Urinary bladder (tissue), 3 donors: ENCODE measurements at regions not wholly inside any gene's neighbourhood (a gene's known extent, or its start where the extent isn't known, plus 50 kb on each side); places are given as distances from the start of the nearest gene placed in this dataset.

Experiments used
- DNase-seq: peaks from one replicate; pipeline ENCODE4 v3.0.0-alpha.2; 2015; ENCODE audit errors: extremely low spot score
- H3K27ac ChIP-seq: one replicate; pipeline ENCODE4 v1.5.1; 2013; ENCODE audit warnings: low read depth, mild to moderate bottlenecking, moderate library complexity
- H3K36me3 ChIP-seq: one replicate; pipeline ENCODE4 v1.6.1; 2013; ENCODE audit warnings: mild to moderate bottlenecking, moderate library complexity; ENCODE audit not compliant: insufficient read depth
- H3K4me1 ChIP-seq: one replicate; pipeline ENCODE4 v1.6.1; 2013; ENCODE audit warnings: mild to moderate bottlenecking, moderate library complexity; ENCODE audit not compliant: insufficient read depth
- H3K4me3 ChIP-seq: one replicate; pipeline ENCODE4 v1.5.1; 2013; ENCODE audit warnings: low read depth, low read length
- WGBS: extraction: QIAGEN DNeasy Blood & Tissue Kit; methylation state at CpG from one replicate; pipeline ENCODE4 v1.1.7; 2013; 5-methylcytosine and 5-hydroxymethylcytosine counted together
- donor health status: healthy with polysubstance abuse.
- donor health status: healthy.

DNA sequence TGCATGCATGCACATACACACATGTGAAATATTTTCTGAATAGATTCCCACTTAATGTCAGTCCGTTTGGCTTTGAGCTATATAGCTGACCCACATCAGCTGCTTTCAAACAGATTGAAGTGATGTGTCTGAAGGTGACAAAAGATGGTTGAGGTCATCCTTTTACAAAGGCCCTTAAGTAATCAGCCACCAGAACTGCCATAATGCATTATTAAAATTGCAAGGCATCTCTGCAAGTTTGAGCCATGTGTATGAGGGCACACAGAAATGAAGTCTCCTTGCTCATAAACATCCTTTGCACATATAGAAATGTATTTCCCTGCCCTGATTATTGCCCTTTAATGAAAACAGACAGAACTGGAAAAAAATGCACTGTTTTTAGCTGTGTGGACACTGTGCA lies 1043.0 kb upstream of the C9orf72 start:
- no peaks in the 10 kb centered on the region for H3K4me1 ChIP-seq
- WGBS = 51% methylated on average over 1 of the region's 1 CpG

GRCh38 chr9:28620011-28620410 lies 1046.7 kb upstream of the C9orf72 start:
- no peaks in the 10 kb centered on the region for H3K4me1 ChIP-seq
- H3K36me3 ChIP-seq = no peaks in the 10 kb centered on the region
- DNase-seq = no peak
- H3K4me3 ChIP-seq = no peak overlapping the region
- H3K27ac ChIP-seq = no peak overlapping the region
- WGBS = 89% methylated on average over 1 of the region's 1 CpG

More for the DNA sequence above, 1043.0 kb upstream of the C9orf72 start:
- Histone ChIP-seq H3K27ac (no peak overlapping the region), H3K4me3 (no peak overlapping the region), H3K36me3 (no peaks in the 10 kb centered on the region)
- DNase-seq = no peak

GRCh38 chr9:28620661-28621060 lies 1047.4 kb upstream of the C9orf72 start:
- WGBS = 86% methylated on average over 2 of the region's 2 CpGs
- DNase-seq = no peak
- Histone ChIP-seq H3K4me1 (no peaks in the 10 kb centered on the region), H3K36me3 (no peaks in the 10 kb centered on the region), H3K4me3 (no peak overlapping the region), H3K27ac (no peak overlapping the region)

DNA sequence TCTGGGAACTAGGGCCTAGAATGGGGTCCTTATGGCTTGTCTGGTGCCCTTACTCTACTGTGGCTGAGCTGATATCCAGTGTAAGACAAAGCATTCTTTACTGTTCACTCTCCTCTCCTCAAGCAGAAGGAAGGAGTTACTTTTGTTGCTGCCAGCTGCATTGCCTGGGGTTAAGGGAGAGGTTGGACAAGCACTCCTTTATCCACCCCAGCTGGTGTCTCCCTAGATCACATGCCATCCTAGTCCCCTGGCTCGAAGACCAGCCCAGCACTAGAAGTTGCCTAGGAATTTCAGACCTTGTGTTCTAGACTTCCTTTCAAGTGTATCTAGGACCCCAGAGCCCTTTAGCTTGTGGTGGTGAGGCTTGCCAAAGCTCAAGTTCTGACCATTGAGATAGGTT lies 1051.5 kb upstream of the C9orf72 start:
- no peaks in the 10 kb centered on the region for H3K4me1 ChIP-seq
- H3K4me3 ChIP-seq = no peak overlapping the region
- WGBS = 91% methylated on average over 1 of the region's 1 CpG
- no peaks in the 10 kb centered on the region for H3K36me3 ChIP-seq
- H3K27ac ChIP-seq = no peak overlapping the region
- DNase-seq = no peak

- Histone ChIP-seq H3K27ac (no peak overlapping the region), H3K4me1 (no peaks in the 10 kb centered on the region), H3K4me3 (no peak overlapping the region), H3K36me3 (no peaks in the 10 kb centered on the region)
- DNase-seq = no peak
- WGBS = 13% methylated on average over 1 of the region's 1 CpG
Measured at GRCh38 chr9:28628031-28628430, 1054.8 kb upstream of the C9orf72 start.

GRCh38 chr9:28648723-28649122 lies 1075.4 kb upstream of the C9orf72 start:
- H3K4me1 ChIP-seq = no peaks in the 10 kb centered on the region
- WGBS = 96% methylated on average over 3 of the region's 3 CpGs
- H3K27ac ChIP-seq = no peak overlapping the region
- H3K4me3 ChIP-seq = no peak overlapping the region
- H3K36me3 ChIP-seq = no peaks in the 10 kb centered on the region
- no peak for DNase-seq

DNA sequence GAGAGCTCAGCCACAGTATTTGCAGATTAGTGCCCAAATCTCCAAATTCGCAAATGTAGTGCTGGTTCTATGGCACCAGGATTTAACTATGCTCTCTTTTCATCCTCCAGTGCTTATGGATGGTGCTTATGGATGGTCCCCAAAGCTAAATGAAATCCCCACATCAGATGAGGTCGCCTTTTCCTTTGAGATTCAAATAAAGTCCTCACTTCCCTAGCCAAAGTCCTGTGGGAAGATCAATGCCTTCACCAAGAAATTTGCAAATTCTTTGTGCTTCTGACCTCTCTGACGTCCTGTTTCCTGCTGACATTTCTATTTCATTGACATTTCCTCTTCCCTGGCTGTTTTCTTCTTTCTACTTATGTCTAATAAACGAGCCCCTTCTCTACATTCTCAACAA lies 1077.0 kb upstream of the C9orf72 start:
- Histone ChIP-seq H3K27ac (no peak overlapping the region), H3K36me3 (no peaks in the 10 kb centered on the region), H3K4me3 (no peak overlapping the region), H3K4me1 (no peaks in the 10 kb centered on the region)
- DNase-seq = no peak
- WGBS = 57% methylated on average over 4 of the region's 4 CpGs

GRCh38 chr9:28651050-28651722 lies 1077.9 kb upstream of the C9orf72 start:
- no peaks in the 10 kb centered on the region for H3K36me3 ChIP-seq
- no peak for DNase-seq
- WGBS = 90% methylated on average over 5 of the region's 5 CpGs
- H3K27ac ChIP-seq = no peak overlapping the region
- H3K4me3 ChIP-seq = no peak overlapping the region
- H3K4me1 ChIP-seq = no peaks in the 10 kb centered on the region

- 97% methylated on average over 1 of the region's 1 CpG for WGBS
- no peak overlapping the region for H3K4me3 ChIP-seq
- no peaks in the 10 kb centered on the region for H3K36me3 ChIP-seq
- H3K27ac ChIP-seq = no peak overlapping the region
- DNase-seq = no peak
- H3K4me1 ChIP-seq = no peaks in the 10 kb centered on the region
Measured at GRCh38 chr9:28653216-28653615, 1079.9 kb upstream of the C9orf72 start.

- no peak for DNase-seq
- WGBS = 40% methylated on average over 2 of the region's 2 CpGs
Measured at GRCh38 chr9:28656727-28657126, 1083.4 kb upstream of the C9orf72 start.

DNA sequence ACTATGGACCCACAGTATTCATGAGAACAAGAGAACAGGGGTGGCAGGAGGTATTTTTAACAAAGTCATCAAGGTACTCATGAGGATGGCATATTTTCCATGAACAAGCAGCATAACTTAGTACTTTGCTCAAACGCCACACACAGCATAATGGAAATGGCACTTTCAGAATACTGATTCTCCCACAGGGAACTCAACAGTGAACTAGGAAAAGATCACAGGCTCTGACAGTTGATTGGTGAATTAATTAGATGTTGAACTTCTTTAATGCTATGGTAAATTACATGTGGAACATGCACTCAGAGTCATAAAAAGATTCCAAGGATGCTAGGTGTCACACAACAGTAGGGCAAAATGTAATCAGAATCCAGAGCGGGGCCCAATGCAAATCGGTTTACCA lies 1088.6 kb upstream of the C9orf72 start:
- H3K4me1 ChIP-seq = no peaks in the 10 kb centered on the region
- H3K36me3 ChIP-seq = no peaks in the 10 kb centered on the region
- H3K27ac ChIP-seq = no peak overlapping the region
- no peak for DNase-seq
- no peak overlapping the region for H3K4me3 ChIP-seq
- WGBS = 91% methylated on average over 3 of the region's 3 CpGs

More at GRCh38 chr9:28656727-28657126, 1083.4 kb upstream of the C9orf72 start:
- H3K27ac ChIP-seq = no peak overlapping the region
- no peak overlapping the region for H3K4me3 ChIP-seq
- no peaks in the 10 kb centered on the region for H3K4me1 ChIP-seq
- no peaks in the 10 kb centered on the region for H3K36me3 ChIP-seq

GRCh38 chr9:28662675-28663074 lies 1089.4 kb upstream of the C9orf72 start:
- 95% methylated on average over 2 of the region's 2 CpGs for WGBS
- Histone ChIP-seq H3K4me3 (no peak overlapping the region), H3K36me3 (no peaks in the 10 kb centered on the region), H3K4me1 (no peaks in the 10 kb centered on the region), H3K27ac (no peak overlapping the region)
- DNase-seq = no peak

- Histone ChIP-seq H3K36me3 (no peaks in the 10 kb centered on the region), H3K4me1 (no peaks in the 10 kb centered on the region), H3K27ac (no peak overlapping the region), H3K4me3 (no peak overlapping the region)
- no peak for DNase-seq
- 85% methylated on average over 2 of the region's 2 CpGs for WGBS
Measured at GRCh38 chr9:28668158-28668557, 1094.9 kb upstream of the C9orf72 start.

- no peak overlapping the region for H3K27ac ChIP-seq
- no peak overlapping the region for H3K4me3 ChIP-seq
- 55% methylated on average over 3 of the region's 3 CpGs for WGBS
- no peaks in the 10 kb centered on the region for H3K36me3 ChIP-seq
- no peaks in the 10 kb centered on the region for H3K4me1 ChIP-seq
- DNase-seq = no peak
Measured at GRCh38 chr9:28671000-28671399, 1097.7 kb upstream of the C9orf72 start.

DNA sequence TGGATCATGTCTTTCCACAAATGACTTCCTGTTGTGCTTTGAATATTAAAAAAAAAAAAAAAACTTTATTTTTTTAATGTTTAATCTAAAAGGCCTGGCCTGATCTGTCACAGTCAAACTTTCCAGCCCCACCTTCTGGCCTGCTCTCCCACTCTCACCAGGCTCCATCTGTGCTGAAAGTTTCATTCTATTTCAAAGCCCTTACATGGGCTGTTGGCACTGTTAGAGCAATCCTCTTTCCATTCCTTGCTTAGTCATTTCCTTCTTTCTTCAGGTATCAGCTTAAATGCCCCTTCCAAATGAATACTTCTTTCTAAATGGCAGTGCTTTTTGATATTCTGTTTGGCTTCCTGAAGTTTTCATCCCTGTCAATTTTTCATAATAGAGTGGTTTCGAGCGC lies 1104.8 kb upstream of the C9orf72 start:
- DNase-seq = no peak
- no peak overlapping the region for H3K4me3 ChIP-seq
- no peaks in the 10 kb centered on the region for H3K36me3 ChIP-seq
- no peak overlapping the region for H3K27ac ChIP-seq
- 95% methylated on average over 2 of the region's 2 CpGs for WGBS
- H3K4me1 ChIP-seq = no peaks in the 10 kb centered on the region
